GM18867 (cell line): ENCODE measurements at regions not wholly inside any gene's neighbourhood (a gene's known extent, or its start where the extent isn't known, plus 50 kb on each side); places are given as distances from the start of the nearest gene placed in this dataset.

Source experiments
- ATAC-seq: cut with Tn5 transposase; IDR thresholded peaks from one replicate; pipeline ENCODE4 v1.9.1; 2021; ENCODE audit warnings: mild to moderate bottlenecking, moderate library complexity; ENCODE audit not compliant: unreplicated experiment

DNA sequence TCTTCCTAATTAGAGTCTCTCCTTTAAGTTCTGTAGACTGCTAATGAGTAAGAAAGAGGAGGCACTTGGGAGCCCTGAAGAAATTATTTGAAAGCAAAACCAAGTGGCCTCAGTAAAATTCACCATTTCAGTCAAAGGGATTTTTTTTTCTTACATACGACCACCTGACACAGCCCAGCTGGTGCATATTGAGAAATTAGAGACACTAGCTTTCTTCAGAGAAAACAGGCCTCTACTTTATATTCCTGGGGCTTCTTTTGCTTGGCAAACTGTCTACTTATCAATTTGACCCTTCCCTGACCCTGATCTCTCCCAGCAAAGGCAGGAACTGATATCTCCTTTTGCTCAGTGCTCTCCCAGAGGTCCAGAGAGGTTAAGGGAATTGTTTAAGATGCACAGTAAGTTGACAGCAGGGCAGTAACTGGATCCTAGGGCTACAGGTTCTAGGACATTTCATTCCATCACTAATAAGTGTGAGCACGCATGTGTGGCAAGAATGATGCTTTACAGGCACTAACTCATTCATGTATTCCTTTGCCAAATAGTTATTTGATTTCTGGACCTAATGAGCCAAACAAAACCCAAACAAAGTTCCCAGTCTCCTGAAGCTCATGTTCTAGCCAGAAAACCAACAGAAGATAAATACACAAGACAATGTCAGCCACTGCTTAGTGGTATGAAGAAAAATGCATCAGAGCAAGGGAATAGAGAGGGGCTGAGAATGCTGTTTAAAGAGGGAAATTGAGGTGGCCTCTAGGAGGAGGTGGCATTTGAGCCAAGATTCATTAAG, 467.6 kb downstream of the SOX6 start:
- ATAC-seq = no peak

- no peak for ATAC-seq
Observed at GRCh38 chr11:15889363-15890030, 466.8 kb downstream of the SOX6 start.

- no peak for ATAC-seq
Observed at GRCh38 chr11:15890031-15890713, 466.2 kb downstream of the SOX6 start.

- ATAC-seq = no peak
Observed at GRCh38 chr11:15893080-15893492, 463.3 kb downstream of the SOX6 start.

- ATAC-seq = no peak
Observed at GRCh38 chr11:15896026-15896425, 460.3 kb downstream of the SOX6 start.

DNA sequence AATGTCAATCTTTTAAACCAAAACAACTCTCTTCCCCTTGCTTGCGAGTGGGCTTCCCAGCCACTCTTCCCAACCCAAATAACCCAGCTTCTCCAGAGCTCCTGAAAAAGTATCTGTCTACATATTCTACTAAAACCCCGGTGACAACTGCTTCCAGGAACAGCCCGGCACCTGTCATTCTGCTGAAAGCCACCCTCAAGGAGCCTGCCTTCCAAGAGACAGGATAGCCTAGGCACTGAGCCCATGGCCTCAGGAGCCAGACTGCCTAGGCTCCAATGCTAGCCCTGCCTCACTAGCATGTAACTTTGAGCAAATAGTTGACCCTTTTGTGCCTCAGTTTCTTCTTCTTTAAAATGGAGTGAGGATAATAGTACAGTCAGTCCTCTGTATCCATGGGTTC, 459.8 kb downstream of the SOX6 start:
- no peak for ATAC-seq

GRCh38 chr11:15897211-15897960, 459.0 kb downstream of the SOX6 start:
- no peak for ATAC-seq

DNA sequence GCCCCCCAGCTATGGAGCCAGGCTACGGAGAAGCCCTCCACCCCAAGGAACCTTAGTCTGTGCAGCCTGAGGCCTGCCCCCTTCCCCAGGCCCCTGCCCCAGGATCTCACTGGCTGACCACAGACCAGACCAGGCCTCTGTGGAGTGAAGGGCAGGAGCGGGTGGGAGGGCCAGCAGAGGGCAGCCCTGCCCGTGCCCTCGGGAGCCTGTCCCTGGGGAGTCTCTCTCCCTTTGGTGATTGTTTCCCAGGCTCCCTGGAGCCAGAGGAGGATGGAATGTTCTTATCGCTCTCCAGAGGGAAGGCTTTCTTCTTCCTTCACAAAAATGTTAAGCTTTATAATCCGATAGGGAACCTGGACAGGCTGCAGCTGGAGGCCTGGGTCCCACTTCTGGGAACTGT, 455.3 kb downstream of the SOX6 start:
- no peak for ATAC-seq

GRCh38 chr11:15901790-15902189, 454.6 kb downstream of the SOX6 start:
- ATAC-seq = no peak

DNA sequence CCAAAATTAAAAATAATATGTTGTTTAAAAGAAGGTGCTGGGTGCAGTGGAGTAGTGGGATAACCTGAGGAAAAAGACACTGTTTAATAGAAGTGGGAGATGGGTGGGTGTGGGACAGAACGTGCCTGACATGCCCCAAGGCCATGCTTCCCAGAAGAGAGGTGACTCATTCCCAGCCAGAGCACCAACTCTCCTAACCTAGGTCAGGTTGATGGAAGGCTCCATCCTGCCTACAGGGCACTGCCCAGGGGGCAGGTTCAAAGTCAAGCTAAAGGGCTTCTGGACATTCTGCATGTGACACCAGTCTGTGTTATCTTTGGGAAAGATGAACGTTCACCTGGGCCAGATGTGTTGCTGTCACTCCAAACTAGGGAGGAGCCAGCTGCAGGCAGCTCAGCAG, 453.1 kb downstream of the SOX6 start:
- no peak for ATAC-seq

- no peak for ATAC-seq
Observed at GRCh38 chr11:15905366-15906104, 450.8 kb downstream of the SOX6 start.

- ATAC-seq = no peak
Observed at GRCh38 chr11:15906481-15907035, 449.8 kb downstream of the SOX6 start.

DNA sequence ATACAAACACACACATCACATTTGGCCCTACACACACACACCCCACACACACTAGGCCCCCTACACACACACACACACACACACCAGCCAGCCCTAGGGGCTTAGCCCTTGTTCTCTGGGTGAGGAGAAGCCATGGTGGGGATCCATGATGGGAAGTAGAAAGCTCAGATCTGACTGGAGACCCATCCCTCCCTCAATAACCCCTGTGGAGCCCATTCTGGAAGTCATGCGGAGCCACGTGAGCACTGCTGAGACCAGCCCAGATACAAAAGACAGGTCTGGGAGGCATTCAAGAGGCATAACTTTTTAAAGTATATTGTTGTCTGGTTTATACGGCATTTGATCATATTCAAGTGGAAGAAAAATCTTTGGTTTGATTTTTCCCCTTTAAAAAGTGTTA, 448.5 kb downstream of the SOX6 start:
- no peak for ATAC-seq

- ATAC-seq = no peak
Observed at GRCh38 chr11:15909937-15910598, 446.3 kb downstream of the SOX6 start.

DNA sequence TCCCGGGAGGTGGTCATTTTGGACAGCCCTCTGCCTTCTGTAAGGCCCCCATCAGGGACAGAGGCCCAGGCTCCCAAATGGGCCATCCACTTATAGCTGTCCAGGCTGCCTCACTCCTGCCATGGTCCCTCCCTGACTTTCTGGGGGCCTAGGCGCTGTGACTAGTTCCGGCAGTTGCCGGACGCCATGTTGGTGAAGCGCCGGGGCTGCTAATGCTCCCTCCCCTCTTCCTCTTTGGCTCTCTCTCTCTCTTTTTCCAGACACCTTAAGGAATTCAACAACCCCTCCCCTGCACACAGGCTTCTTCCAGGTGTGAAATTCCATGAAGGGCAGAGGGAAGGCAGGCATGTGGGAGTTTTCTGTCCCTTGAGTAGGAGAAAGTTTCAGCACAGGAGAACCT, 445.6 kb downstream of the SOX6 start:
- no peak for ATAC-seq

GRCh38 chr11:15911377-15912044, 444.8 kb downstream of the SOX6 start:
- no peak for ATAC-seq

DNA sequence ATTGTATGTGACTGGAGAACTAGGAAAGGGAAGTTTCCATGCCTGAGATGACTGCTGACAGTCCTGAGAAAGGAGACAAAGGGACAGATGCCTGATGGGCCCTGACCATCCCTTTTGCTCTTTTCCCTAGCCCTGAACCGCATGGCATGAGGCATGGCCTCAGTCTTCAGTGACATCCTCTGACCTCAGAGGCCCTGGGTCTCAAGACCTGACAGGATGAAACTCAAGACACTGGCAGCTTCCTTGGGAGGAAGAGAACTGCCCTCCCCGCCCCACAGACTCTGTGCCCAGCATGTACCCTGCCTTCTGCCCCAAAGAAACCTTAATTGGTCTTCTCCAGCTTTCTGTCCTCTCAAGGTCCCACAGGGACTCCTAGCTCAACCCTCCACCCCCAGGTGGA, 444.1 kb downstream of the SOX6 start:
- no peak for ATAC-seq

GRCh38 chr11:15912825-15913224, 443.5 kb downstream of the SOX6 start:
- no peak for ATAC-seq

DNA sequence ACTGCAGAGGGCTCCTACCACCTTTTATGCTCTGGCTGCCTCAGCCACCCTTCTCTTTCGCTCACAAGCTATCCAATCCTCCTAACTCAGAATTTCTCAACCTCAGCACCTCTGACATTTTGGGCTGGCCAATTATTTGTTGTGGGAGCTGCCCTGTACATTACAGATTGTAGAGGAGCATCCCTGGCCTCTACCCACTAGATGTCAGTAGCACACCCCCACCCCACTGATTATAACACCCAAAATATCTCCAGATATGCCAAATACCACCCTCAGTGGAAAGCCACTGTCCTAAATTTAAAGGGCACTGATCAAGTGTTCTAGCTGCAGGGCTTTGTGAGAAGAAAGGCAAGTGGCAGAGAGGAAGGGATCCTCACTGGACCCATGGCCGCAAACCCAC, 443.1 kb downstream of the SOX6 start:
- no peak for ATAC-seq
